WTC11 (cell line): ENCODE measurements at regions not wholly inside any gene's neighbourhood (a gene's known extent, or its start where the extent isn't known, plus 50 kb on each side); places are given as distances from the start of the nearest gene placed in this dataset.

Source experiments
- ATAC-seq: fragments of 200-7000 bp; cut with Tn5 transposase; 2 replicates; pipeline ENCODE4 v1.10.0; 2021; ENCODE audit warnings: mild to moderate bottlenecking, moderate library complexity
- CTCF ChIA-PET: fragments of 300-600 bp; sonication (Branson Sonifier 250); formaldehyde crosslinking; loops from one replicate; lab custom pipeline; 2021; ENCODE audit warnings: antibody characterized with exemption; lab: Charles Lee
- POLR2A ChIA-PET: fragments of 350-600 bp; sonication (Branson Sonifier 250); formaldehyde crosslinking; loops from one replicate; lab custom pipeline; 2021; ENCODE audit warnings: antibody characterized with exemption; lab: Charles Lee
- DNase-seq: peaks from one replicate; pipeline ENCODE4 v3.0.0; 2021; ENCODE audit warnings: low spot score
- H3K27ac Mint-ChIP-seq: 2 replicates; pipeline ENCODE4 v1.8.0; 2021; ENCODE audit warnings: mixed read lengths
- H3K27me3 Mint-ChIP-seq: 2 replicates; pipeline ENCODE4 v1.8.0; 2021; ENCODE audit warnings: low read depth, mild to moderate bottlenecking, moderate library complexity, mixed read lengths
- H3K36me3 Mint-ChIP-seq: 2 replicates; pipeline ENCODE4 v1.8.0; 2021; ENCODE audit warnings: mixed read lengths
- H3K4me1 Mint-ChIP-seq: 2 replicates; pipeline ENCODE4 v1.8.0; 2022; ENCODE audit warnings: mixed read lengths
- H3K4me3 Mint-ChIP-seq: 2 replicates; pipeline ENCODE4 v1.8.0; 2021; ENCODE audit warnings: mild to moderate bottlenecking, moderate library complexity, mixed read lengths
- H3K9me3 Mint-ChIP-seq: 2 replicates; pipeline ENCODE4 v1.8.0; 2021; ENCODE audit warnings: mixed read lengths
- AR ChIP-seq: fragments of 250-450 bp; sonication (Bioruptor Pico); IDR thresholded peaks from 2 replicates; pipeline ENCODE4 v1.9.0; 2021; ENCODE audit warnings: mild to moderate bottlenecking
- EMX1 ChIP-seq: fragments of 250-450 bp; sonication (Bioruptor Pico); IDR thresholded peaks from 2 replicates; pipeline ENCODE4 v1.8.0; 2021; ENCODE audit warnings: mild to moderate bottlenecking
- ESRRA ChIP-seq: sonication (generic); formaldehyde crosslinking; IDR thresholded peaks from 2 replicates; pipeline ENCODE4 v1.8.1; 2022; ENCODE audit warnings: mild to moderate bottlenecking, missing genetic modification reagents, borderline replicate concordance
- FOXP1 ChIP-seq: sonication (generic); formaldehyde crosslinking; IDR thresholded peaks from 2 replicates; pipeline ENCODE4 v1.8.0; 2022; ENCODE audit warnings: missing genetic modification reagents, mild to moderate bottlenecking, moderate library complexity, borderline replicate concordance
- GABPB1 ChIP-seq: sonication (generic); formaldehyde crosslinking; IDR thresholded peaks from 2 replicates; pipeline ENCODE4 v1.8.1; 2023; ENCODE audit warnings: mild to moderate bottlenecking, missing genetic modification reagents
- GRHL2 ChIP-seq: fragments of 250-450 bp; sonication (Bioruptor Pico); IDR thresholded peaks from 2 replicates; pipeline ENCODE4 v1.8.0; 2022; ENCODE audit warnings: mild to moderate bottlenecking, moderate library complexity; ENCODE audit not compliant: insufficient replicate concordance, severe bottlenecking
- JAZF1 ChIP-seq: fragments of 250-450 bp; sonication (Bioruptor Pico); IDR thresholded peaks from 2 replicates; pipeline ENCODE4 v1.9.0; 2021; ENCODE audit warnings: moderate library complexity, mild to moderate bottlenecking, inconsistent platforms
- JUN ChIP-seq: sonication (generic); formaldehyde crosslinking; IDR thresholded peaks from 2 replicates; pipeline ENCODE4 v1.8.0; 2023; ENCODE audit warnings: mild to moderate bottlenecking, missing genetic modification reagents
- NFE2L1 ChIP-seq: sonication (generic); formaldehyde crosslinking; IDR thresholded peaks from 2 replicates; pipeline ENCODE4 v1.8.1; 2023; ENCODE audit warnings: missing genetic modification reagents
- TCF7 ChIP-seq: sonication (generic); formaldehyde crosslinking; IDR thresholded peaks from 2 replicates; pipeline ENCODE4 v1.8.0; 2022; ENCODE audit warnings: mild to moderate bottlenecking, low read depth, missing genetic modification reagents, moderate library complexity
- ZNF219 ChIP-seq: sonication (generic); formaldehyde crosslinking; IDR thresholded peaks from 2 replicates; pipeline ENCODE4 v1.8.0; 2023; ENCODE audit warnings: missing genetic modification reagents, mild to moderate bottlenecking, borderline replicate concordance
- TF ChIP-seq, protein P1 (sequence below): sonication (generic); formaldehyde crosslinking; IDR thresholded peaks from 2 replicates; pipeline ENCODE4 v1.8.0; 2022; ENCODE audit warnings: mild to moderate bottlenecking, missing genetic modification reagents
- TF ChIP-seq, protein P2 (sequence below): sonication (generic); formaldehyde crosslinking; IDR thresholded peaks from 2 replicates; pipeline ENCODE4 v1.8.1; 2022; ENCODE audit warnings: missing genetic modification reagents, borderline replicate concordance
- TF ChIP-seq, protein P3 (sequence below): fragments of 250-450 bp; sonication (Bioruptor Pico); IDR thresholded peaks from 2 replicates; pipeline ENCODE4 v1.9.0; 2021; ENCODE audit warnings: mild to moderate bottlenecking
- TF ChIP-seq, protein P4 (sequence below): sonication (generic); formaldehyde crosslinking; IDR thresholded peaks from 2 replicates; pipeline ENCODE4 v1.8.0; 2023; ENCODE audit warnings: missing genetic modification reagents, mild to moderate bottlenecking, borderline replicate concordance
- TF ChIP-seq, protein P5 (sequence below): sonication (generic); formaldehyde crosslinking; IDR thresholded peaks from 2 replicates; pipeline ENCODE4 v1.8.1; 2023; ENCODE audit warnings: mild to moderate bottlenecking, missing genetic modification reagents, moderate library complexity
- TF ChIP-seq, protein P6 (sequence below): fragments of 250-450 bp; sonication (Bioruptor Pico); IDR thresholded peaks from 2 replicates; pipeline ENCODE4 v1.9.0; 2021; ENCODE audit warnings: mild to moderate bottlenecking, borderline replicate concordance
- TF ChIP-seq, protein P7 (sequence below): sonication (generic); formaldehyde crosslinking; IDR thresholded peaks from 2 replicates; pipeline ENCODE4 v1.8.1; 2022; ENCODE audit warnings: mild to moderate bottlenecking, missing genetic modification reagents, moderate library complexity, borderline replicate concordance

GRCh38 chr6:66735106-66735890, 1028.3 kb upstream of the EYS start:
- CTCF ChIA-PET: no interaction called here
- DNase-seq (no peak), ATAC-seq (no peak)
- H3K9me3 Mint-ChIP-seq: peaks cover 34% of the 10 kb centered on the region
- no peak overlapping the region for H3K27ac Mint-ChIP-seq
- TF ChIP-seq, protein P1, sequence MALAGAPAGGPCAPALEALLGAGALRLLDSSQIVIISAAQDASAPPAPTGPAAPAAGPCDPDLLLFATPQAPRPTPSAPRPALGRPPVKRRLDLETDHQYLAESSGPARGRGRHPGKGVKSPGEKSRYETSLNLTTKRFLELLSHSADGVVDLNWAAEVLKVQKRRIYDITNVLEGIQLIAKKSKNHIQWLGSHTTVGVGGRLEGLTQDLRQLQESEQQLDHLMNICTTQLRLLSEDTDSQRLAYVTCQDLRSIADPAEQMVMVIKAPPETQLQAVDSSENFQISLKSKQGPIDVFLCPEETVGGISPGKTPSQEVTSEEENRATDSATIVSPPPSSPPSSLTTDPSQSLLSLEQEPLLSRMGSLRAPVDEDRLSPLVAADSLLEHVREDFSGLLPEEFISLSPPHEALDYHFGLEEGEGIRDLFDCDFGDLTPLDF (CRISPR knock-in tag): no peak
- TF ChIP-seq ZNF219 (CRISPR knock-in tag): no peak
- TF ChIP-seq, protein P2, sequence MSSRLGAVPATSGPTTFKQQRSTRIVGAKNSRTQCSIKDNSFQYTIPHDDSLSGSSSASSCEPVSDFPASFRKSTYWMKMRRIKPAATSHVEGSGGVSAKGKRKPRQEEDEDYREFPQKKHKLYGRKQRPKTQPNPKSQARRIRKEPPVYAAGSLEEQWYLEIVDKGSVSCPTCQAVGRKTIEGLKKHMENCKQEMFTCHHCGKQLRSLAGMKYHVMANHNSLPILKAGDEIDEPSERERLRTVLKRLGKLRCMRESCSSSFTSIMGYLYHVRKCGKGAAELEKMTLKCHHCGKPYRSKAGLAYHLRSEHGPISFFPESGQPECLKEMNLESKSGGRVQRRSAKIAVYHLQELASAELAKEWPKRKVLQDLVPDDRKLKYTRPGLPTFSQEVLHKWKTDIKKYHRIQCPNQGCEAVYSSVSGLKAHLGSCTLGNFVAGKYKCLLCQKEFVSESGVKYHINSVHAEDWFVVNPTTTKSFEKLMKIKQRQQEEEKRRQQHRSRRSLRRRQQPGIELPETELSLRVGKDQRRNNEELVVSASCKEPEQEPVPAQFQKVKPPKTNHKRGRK (CRISPR knock-in tag): no peak
- TF ChIP-seq AR (CRISPR knock-in tag): no peak
- TF ChIP-seq, protein P3, sequence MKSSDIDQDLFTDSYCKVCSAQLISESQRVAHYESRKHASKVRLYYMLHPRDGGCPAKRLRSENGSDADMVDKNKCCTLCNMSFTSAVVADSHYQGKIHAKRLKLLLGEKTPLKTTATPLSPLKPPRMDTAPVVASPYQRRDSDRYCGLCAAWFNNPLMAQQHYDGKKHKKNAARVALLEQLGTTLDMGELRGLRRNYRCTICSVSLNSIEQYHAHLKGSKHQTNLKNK (CRISPR knock-in tag): no peak
- TF ChIP-seq EMX1 (CRISPR knock-in tag): no peak
- TF ChIP-seq, protein P4, sequence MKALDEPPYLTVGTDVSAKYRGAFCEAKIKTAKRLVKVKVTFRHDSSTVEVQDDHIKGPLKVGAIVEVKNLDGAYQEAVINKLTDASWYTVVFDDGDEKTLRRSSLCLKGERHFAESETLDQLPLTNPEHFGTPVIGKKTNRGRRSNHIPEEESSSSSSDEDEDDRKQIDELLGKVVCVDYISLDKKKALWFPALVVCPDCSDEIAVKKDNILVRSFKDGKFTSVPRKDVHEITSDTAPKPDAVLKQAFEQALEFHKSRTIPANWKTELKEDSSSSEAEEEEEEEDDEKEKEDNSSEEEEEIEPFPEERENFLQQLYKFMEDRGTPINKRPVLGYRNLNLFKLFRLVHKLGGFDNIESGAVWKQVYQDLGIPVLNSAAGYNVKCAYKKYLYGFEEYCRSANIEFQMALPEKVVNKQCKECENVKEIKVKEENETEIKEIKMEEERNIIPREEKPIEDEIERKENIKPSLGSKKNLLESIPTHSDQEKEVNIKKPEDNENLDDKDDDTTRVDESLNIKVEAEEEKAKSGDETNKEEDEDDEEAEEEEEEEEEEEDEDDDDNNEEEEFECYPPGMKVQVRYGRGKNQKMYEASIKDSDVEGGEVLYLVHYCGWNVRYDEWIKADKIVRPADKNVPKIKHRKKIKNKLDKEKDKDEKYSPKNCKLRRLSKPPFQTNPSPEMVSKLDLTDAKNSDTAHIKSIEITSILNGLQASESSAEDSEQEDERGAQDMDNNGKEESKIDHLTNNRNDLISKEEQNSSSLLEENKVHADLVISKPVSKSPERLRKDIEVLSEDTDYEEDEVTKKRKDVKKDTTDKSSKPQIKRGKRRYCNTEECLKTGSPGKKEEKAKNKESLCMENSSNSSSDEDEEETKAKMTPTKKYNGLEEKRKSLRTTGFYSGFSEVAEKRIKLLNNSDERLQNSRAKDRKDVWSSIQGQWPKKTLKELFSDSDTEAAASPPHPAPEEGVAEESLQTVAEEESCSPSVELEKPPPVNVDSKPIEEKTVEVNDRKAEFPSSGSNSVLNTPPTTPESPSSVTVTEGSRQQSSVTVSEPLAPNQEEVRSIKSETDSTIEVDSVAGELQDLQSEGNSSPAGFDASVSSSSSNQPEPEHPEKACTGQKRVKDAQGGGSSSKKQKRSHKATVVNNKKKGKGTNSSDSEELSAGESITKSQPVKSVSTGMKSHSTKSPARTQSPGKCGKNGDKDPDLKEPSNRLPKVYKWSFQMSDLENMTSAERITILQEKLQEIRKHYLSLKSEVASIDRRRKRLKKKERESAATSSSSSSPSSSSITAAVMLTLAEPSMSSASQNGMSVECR (CRISPR knock-in tag): no peak
- TF ChIP-seq JUN (CRISPR knock-in tag): no peak
- TF ChIP-seq JAZF1: no peak
- TF ChIP-seq ESRRA (CRISPR knock-in tag): no peak
- TF ChIP-seq NFE2L1 (CRISPR knock-in tag): no peak
- TF ChIP-seq TCF7: no peak
- TF ChIP-seq FOXP1: no peak
- TF ChIP-seq GABPB1 (CRISPR knock-in tag): no peak
- no peak for TF ChIP-seq GRHL2 (CRISPR knock-in tag)
- TF ChIP-seq, protein P5, sequence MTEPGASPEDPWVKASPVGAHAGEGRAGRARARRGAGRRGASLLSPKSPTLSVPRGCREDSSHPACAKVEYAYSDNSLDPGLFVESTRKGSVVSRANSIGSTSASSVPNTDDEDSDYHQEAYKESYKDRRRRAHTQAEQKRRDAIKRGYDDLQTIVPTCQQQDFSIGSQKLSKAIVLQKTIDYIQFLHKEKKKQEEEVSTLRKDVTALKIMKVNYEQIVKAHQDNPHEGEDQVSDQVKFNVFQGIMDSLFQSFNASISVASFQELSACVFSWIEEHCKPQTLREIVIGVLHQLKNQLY (CRISPR knock-in tag): no peak
- TF ChIP-seq, protein P6, sequence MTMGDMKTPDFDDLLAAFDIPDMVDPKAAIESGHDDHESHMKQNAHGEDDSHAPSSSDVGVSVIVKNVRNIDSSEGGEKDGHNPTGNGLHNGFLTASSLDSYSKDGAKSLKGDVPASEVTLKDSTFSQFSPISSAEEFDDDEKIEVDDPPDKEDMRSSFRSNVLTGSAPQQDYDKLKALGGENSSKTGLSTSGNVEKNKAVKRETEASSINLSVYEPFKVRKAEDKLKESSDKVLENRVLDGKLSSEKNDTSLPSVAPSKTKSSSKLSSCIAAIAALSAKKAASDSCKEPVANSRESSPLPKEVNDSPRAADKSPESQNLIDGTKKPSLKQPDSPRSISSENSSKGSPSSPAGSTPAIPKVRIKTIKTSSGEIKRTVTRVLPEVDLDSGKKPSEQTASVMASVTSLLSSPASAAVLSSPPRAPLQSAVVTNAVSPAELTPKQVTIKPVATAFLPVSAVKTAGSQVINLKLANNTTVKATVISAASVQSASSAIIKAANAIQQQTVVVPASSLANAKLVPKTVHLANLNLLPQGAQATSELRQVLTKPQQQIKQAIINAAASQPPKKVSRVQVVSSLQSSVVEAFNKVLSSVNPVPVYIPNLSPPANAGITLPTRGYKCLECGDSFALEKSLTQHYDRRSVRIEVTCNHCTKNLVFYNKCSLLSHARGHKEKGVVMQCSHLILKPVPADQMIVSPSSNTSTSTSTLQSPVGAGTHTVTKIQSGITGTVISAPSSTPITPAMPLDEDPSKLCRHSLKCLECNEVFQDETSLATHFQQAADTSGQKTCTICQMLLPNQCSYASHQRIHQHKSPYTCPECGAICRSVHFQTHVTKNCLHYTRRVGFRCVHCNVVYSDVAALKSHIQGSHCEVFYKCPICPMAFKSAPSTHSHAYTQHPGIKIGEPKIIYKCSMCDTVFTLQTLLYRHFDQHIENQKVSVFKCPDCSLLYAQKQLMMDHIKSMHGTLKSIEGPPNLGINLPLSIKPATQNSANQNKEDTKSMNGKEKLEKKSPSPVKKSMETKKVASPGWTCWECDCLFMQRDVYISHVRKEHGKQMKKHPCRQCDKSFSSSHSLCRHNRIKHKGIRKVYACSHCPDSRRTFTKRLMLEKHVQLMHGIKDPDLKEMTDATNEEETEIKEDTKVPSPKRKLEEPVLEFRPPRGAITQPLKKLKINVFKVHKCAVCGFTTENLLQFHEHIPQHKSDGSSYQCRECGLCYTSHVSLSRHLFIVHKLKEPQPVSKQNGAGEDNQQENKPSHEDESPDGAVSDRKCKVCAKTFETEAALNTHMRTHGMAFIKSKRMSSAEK (CRISPR knock-in tag): no peak
- TF ChIP-seq, protein P7, sequence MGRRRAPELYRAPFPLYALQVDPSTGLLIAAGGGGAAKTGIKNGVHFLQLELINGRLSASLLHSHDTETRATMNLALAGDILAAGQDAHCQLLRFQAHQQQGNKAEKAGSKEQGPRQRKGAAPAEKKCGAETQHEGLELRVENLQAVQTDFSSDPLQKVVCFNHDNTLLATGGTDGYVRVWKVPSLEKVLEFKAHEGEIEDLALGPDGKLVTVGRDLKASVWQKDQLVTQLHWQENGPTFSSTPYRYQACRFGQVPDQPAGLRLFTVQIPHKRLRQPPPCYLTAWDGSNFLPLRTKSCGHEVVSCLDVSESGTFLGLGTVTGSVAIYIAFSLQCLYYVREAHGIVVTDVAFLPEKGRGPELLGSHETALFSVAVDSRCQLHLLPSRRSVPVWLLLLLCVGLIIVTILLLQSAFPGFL: no peak
- H3K36me3 Mint-ChIP-seq: peaks cover 8% of the 10 kb centered on the region; the same call in 1 of the 2 replicates
- no peaks in the 10 kb centered on the region for H3K27me3 Mint-ChIP-seq
- H3K4me1 Mint-ChIP-seq: peaks cover 11% of the 10 kb centered on the region
- POLR2A ChIA-PET: no interaction called here
- no peak overlapping the region; the same call in 1 of the 2 replicates for H3K4me3 Mint-ChIP-seq
